HL-60 (cell line): ENCODE measurements at regions not wholly inside any gene's neighbourhood (a gene's known extent, or its start where the extent isn't known, plus 50 kb on each side); places are given as distances from the start of the nearest gene placed in this dataset.

Source experiments
- CTCF ChIP-seq: IDR thresholded peaks from one replicate; pipeline ENCODE4 v1.5.1; 2011; ENCODE audit warnings: low read length, control low read depth, inconsistent platforms; ENCODE audit not compliant: insufficient read depth
- GABPA ChIP-seq: IDR thresholded peaks from 2 replicates; pipeline ENCODE4 v1.6.1; 2012; ENCODE audit warnings: low read depth
- POLR2AphosphoS5 ChIP-seq: IDR thresholded peaks from 2 replicates; pipeline ENCODE4 v1.6.1; 2012; ENCODE audit warnings: low read depth
- SPI1 ChIP-seq: IDR thresholded peaks from 2 replicates; pipeline ENCODE4 v1.6.1; 2012; ENCODE audit warnings: low read depth, mild to moderate bottlenecking, borderline replicate concordance

GRCh38 chr3:165505657-165506056, 309.5 kb upstream of the SLITRK3 start:
- no peak for TF ChIP-seq SPI1
- TF ChIP-seq CTCF = no peak
- TF ChIP-seq GABPA = no peak
- TF ChIP-seq POLR2AphosphoS5 = no peak
